SJCRH30 (cell line): ENCODE measurements at regions not wholly inside any gene's neighbourhood (a gene's known extent, or its start where the extent isn't known, plus 50 kb on each side); places are given as distances from the start of the nearest gene placed in this dataset.

Source experiments
- DNase-seq, 2 experiments: peaks; one replicate each; pipeline ENCODE4 v3.0.0-alpha.2; 2015 to 2020
- H3K27ac ChIP-seq: fragments of 250-450 bp; sonication (Bioruptor Pico); 2 replicates; pipeline ENCODE4 v1.5.1; 2020; ENCODE audit warnings: mild to moderate bottlenecking, moderate library complexity
- H3K27me3 ChIP-seq: fragments of 250-450 bp; sonication (Bioruptor Pico); 2 replicates; pipeline ENCODE4 v1.5.1; 2020; ENCODE audit warnings: mild to moderate bottlenecking, moderate library complexity
- H3K36me3 ChIP-seq: fragments of 250-450 bp; sonication (Bioruptor Pico); 2 replicates; pipeline ENCODE4 v1.5.1; 2020; ENCODE audit warnings: mild to moderate bottlenecking, moderate library complexity
- H3K4me1 ChIP-seq: fragments of 250-450 bp; sonication (Bioruptor Pico); 2 replicates; pipeline ENCODE4 v1.5.1; 2020; ENCODE audit warnings: mild to moderate bottlenecking, moderate library complexity
- H3K4me3 ChIP-seq: fragments of 250-450 bp; sonication (Bioruptor Pico); 2 replicates; pipeline ENCODE4 v1.5.1; 2020; ENCODE audit warnings: mild to moderate bottlenecking, moderate library complexity
- H3K9me3 ChIP-seq: fragments of 250-450 bp; sonication (Bioruptor Pico); replicated peaks from 2 replicates; pipeline ENCODE4 v1.5.1; 2020; ENCODE audit warnings: mild to moderate bottlenecking, moderate library complexity

- H3K27ac ChIP-seq: peak overlapping the region; percentile 21; the same call in 1 of the 2 replicates
- peak in 1 of 2 experiments; percentile 20 for DNase-seq
Observed at GRCh38 chr9:28051559-28052503, 478.6 kb upstream of the C9orf72 start.

GRCh38 chr9:28053096-28053777, 480.0 kb upstream of the C9orf72 start:
- H3K27me3 ChIP-seq: no peaks in the 10 kb centered on the region

More at GRCh38 chr9:28051559-28052503, 478.6 kb upstream of the C9orf72 start:
- H3K36me3 ChIP-seq: no peaks in the 10 kb centered on the region
- no peak overlapping the region for H3K4me3 ChIP-seq
- H3K9me3 ChIP-seq: no peaks in the 10 kb centered on the region
- H3K4me1 ChIP-seq: peaks cover 21% of the 10 kb centered on the region
- H3K27me3 ChIP-seq: no peaks in the 10 kb centered on the region

GRCh38 chr9:28056006-28056405, 482.7 kb upstream of the C9orf72 start:
- Histone ChIP-seq H3K4me3 (no peak overlapping the region), H3K36me3 (no peaks in the 10 kb centered on the region), H3K27ac (no peak overlapping the region), H3K9me3 (no peaks in the 10 kb centered on the region), H3K27me3 (no peaks in the 10 kb centered on the region), H3K4me1 (peaks cover 21% of the 10 kb centered on the region)
- DNase-seq: no peak

More at GRCh38 chr9:28053096-28053777, 480.0 kb upstream of the C9orf72 start:
- H3K4me1 ChIP-seq: peaks cover 21% of the 10 kb centered on the region
- no peak overlapping the region for H3K4me3 ChIP-seq
- no peak overlapping the region for H3K27ac ChIP-seq
- H3K9me3 ChIP-seq: no peaks in the 10 kb centered on the region
- no peaks in the 10 kb centered on the region for H3K36me3 ChIP-seq
- DNase-seq: no peak

GRCh38 chr9:28056466-28056865, 483.2 kb upstream of the C9orf72 start:
- Histone ChIP-seq H3K27ac (no peak overlapping the region), H3K9me3 (no peaks in the 10 kb centered on the region), H3K36me3 (no peaks in the 10 kb centered on the region), H3K4me3 (no peak overlapping the region), H3K4me1 (peaks cover 16% of the 10 kb centered on the region), H3K27me3 (no peaks in the 10 kb centered on the region)
- DNase-seq: no peak

- Histone ChIP-seq H3K9me3 (no peaks in the 10 kb centered on the region), H3K4me3 (no peak overlapping the region), H3K36me3 (no peaks in the 10 kb centered on the region), H3K27me3 (no peaks in the 10 kb centered on the region), H3K27ac (0 out of 2 replicates have a peak overlapping the region, but pooled peaks have one; percentile 11), H3K4me1 (peaks cover 8% of the 10 kb centered on the region)
- peak; percentile 27 to 31 for DNase-seq
Observed at GRCh38 chr9:28059192-28059591, 485.9 kb upstream of the C9orf72 start.

GRCh38 chr9:28064241-28064815, 491.0 kb upstream of the C9orf72 start:
- no peak overlapping the region for H3K27ac ChIP-seq
- no peak overlapping the region for H3K4me3 ChIP-seq
- H3K27me3 ChIP-seq: no peaks in the 10 kb centered on the region
- H3K4me1 ChIP-seq: peaks cover 2% of the 10 kb centered on the region
- no peaks in the 10 kb centered on the region for H3K36me3 ChIP-seq
- DNase-seq: no peak
- no peaks in the 10 kb centered on the region for H3K9me3 ChIP-seq

GRCh38 chr9:28073270-28073669, 500.0 kb upstream of the C9orf72 start:
- Histone ChIP-seq H3K9me3 (no peaks in the 10 kb centered on the region), H3K4me3 (no peak overlapping the region), H3K36me3 (no peaks in the 10 kb centered on the region), H3K27ac (no peak overlapping the region), H3K4me1 (no peaks in the 10 kb centered on the region), H3K27me3 (no peaks in the 10 kb centered on the region)
- DNase-seq: peak; percentile 32 to 63

- Histone ChIP-seq H3K36me3 (no peaks in the 10 kb centered on the region), H3K4me3 (no peak overlapping the region), H3K4me1 (no peaks in the 10 kb centered on the region), H3K27ac (no peak overlapping the region), H3K9me3 (no peaks in the 10 kb centered on the region), H3K27me3 (no peaks in the 10 kb centered on the region)
- no peak for DNase-seq
Observed at GRCh38 chr9:28079677-28080076, 506.4 kb upstream of the C9orf72 start.

- Histone ChIP-seq H3K27me3 (no peaks in the 10 kb centered on the region), H3K9me3 (no peaks in the 10 kb centered on the region), H3K4me1 (no peaks in the 10 kb centered on the region), H3K36me3 (no peaks in the 10 kb centered on the region), H3K4me3 (no peak overlapping the region), H3K27ac (no peak overlapping the region)
- no peak for DNase-seq
Observed at GRCh38 chr9:28082671-28083070, 509.4 kb upstream of the C9orf72 start.

- Histone ChIP-seq H3K9me3 (no peaks in the 10 kb centered on the region), H3K27me3 (no peaks in the 10 kb centered on the region), H3K4me1 (no peaks in the 10 kb centered on the region), H3K36me3 (no peaks in the 10 kb centered on the region), H3K4me3 (no peak overlapping the region), H3K27ac (no peak overlapping the region)
- DNase-seq: no peak
Observed at GRCh38 chr9:28086881-28087280, 513.6 kb upstream of the C9orf72 start.

- no peak for DNase-seq
- Histone ChIP-seq H3K36me3 (no peaks in the 10 kb centered on the region), H3K27me3 (no peaks in the 10 kb centered on the region), H3K27ac (no peak overlapping the region), H3K4me1 (no peaks in the 10 kb centered on the region), H3K9me3 (no peaks in the 10 kb centered on the region), H3K4me3 (no peak overlapping the region)
Observed at GRCh38 chr9:28092981-28093936, 520.0 kb upstream of the C9orf72 start.

- Histone ChIP-seq H3K27ac (no peak overlapping the region), H3K36me3 (no peaks in the 10 kb centered on the region), H3K4me3 (no peak overlapping the region), H3K9me3 (no peaks in the 10 kb centered on the region), H3K4me1 (no peaks in the 10 kb centered on the region), H3K27me3 (no peaks in the 10 kb centered on the region)
- no peak for DNase-seq
Observed at GRCh38 chr9:28101509-28101908, 528.2 kb upstream of the C9orf72 start.

- Histone ChIP-seq H3K27me3 (no peaks in the 10 kb centered on the region), H3K4me3 (no peak overlapping the region), H3K36me3 (no peaks in the 10 kb centered on the region), H3K9me3 (no peaks in the 10 kb centered on the region), H3K27ac (no peak overlapping the region), H3K4me1 (no peaks in the 10 kb centered on the region)
- DNase-seq: no peak
Observed at GRCh38 chr9:28105001-28105400, 531.7 kb upstream of the C9orf72 start.

GRCh38 chr9:28120184-28120583, 546.9 kb upstream of the C9orf72 start:
- Histone ChIP-seq H3K27ac (no peak overlapping the region), H3K4me1 (no peaks in the 10 kb centered on the region), H3K9me3 (no peaks in the 10 kb centered on the region), H3K27me3 (no peaks in the 10 kb centered on the region), H3K36me3 (no peaks in the 10 kb centered on the region), H3K4me3 (no peak overlapping the region)
- DNase-seq: peak in 1 of 2 experiments; percentile 16
